ENCODE measurements at regions not wholly inside any gene's neighbourhood (a gene's known extent, or its start where the extent isn't known, plus 50 kb on each side); places are given as distances from the start of the nearest gene placed in this dataset.
"Not testable (repeated sequence)": the region's sequence is repeated elsewhere in the genome, so short reads cannot be mapped to it uniquely, and the experiment has no call there.

- H3K36me3 ChIP-seq; H3K27ac ChIP-seq; H3K9me3 ChIP-seq (replicated peaks); H3K4me1 ChIP-seq (replicated peaks); H3K4me3 ChIP-seq; H3K27me3 ChIP-seq (replicated peaks): not testable (repeated sequence)
- peak in 1 of 2 experiments; percentile 42 for DNase-seq (ENCODE audit: low read depth in 1 of 2, low spot score in 2 of 2)
Observed at GRCh38 chr22:11063022-11063685, 4464.8 kb upstream of the OR11H1 start.

GRCh38 chr22:11065210-11065609 lies 4462.8 kb upstream of the OR11H1 start:
- not testable (repeated sequence) for H3K9me3 ChIP-seq (replicated peaks); H3K4me1 ChIP-seq (replicated peaks); H3K27ac ChIP-seq; H3K4me3 ChIP-seq; H3K36me3 ChIP-seq; H3K27me3 ChIP-seq (replicated peaks)
- peak in 1 of 2 experiments; percentile 45 for DNase-seq (ENCODE audit: low read depth in 1 of 2, low spot score in 2 of 2)

- not testable (repeated sequence) for H3K36me3 ChIP-seq; H3K27ac ChIP-seq; H3K4me1 ChIP-seq (replicated peaks); H3K27me3 ChIP-seq (replicated peaks); H3K9me3 ChIP-seq (replicated peaks); H3K4me3 ChIP-seq
- DNase-seq (ENCODE audit: low read depth in 1 of 2, low spot score in 2 of 2) = peak in 1 of 2 experiments; percentile 41
Observed at GRCh38 chr22:11065876-11066457, 4462.0 kb upstream of the OR11H1 start.

GRCh38 chr22:11066458-11067285 lies 4461.3 kb upstream of the OR11H1 start:
- no peaks in the 10 kb centered on the region for H3K9me3 ChIP-seq (replicated peaks)
- H3K27ac ChIP-seq = no peak overlapping the region
- no peaks in the 10 kb centered on the region for H3K4me1 ChIP-seq (replicated peaks)
- no peaks in the 10 kb centered on the region for H3K36me3 ChIP-seq
- no peaks in the 10 kb centered on the region for H3K27me3 ChIP-seq (replicated peaks)
- peak in 1 of 2 experiments; percentile 63 for DNase-seq (ENCODE audit: low read depth in 1 of 2, low spot score in 2 of 2)
- H3K4me3 ChIP-seq = no peak overlapping the region

GRCh38 chr22:11067286-11067871 lies 4460.6 kb upstream of the OR11H1 start:
- H3K36me3 ChIP-seq; H3K27me3 ChIP-seq (replicated peaks); H3K4me1 ChIP-seq (replicated peaks); H3K27ac ChIP-seq; H3K4me3 ChIP-seq; H3K9me3 ChIP-seq (replicated peaks): not testable (repeated sequence)
- DNase-seq (ENCODE audit: low read depth in 1 of 2, low spot score in 2 of 2) = peak in 1 of 2 experiments; percentile 59

- peak in 1 of 2 experiments; percentile 44 for DNase-seq (ENCODE audit: low read depth in 1 of 2, low spot score in 2 of 2)
- not testable (repeated sequence) for H3K27me3 ChIP-seq (replicated peaks); H3K4me1 ChIP-seq (replicated peaks)
Observed at GRCh38 chr22:11067937-11068336, 4460.1 kb upstream of the OR11H1 start.

GRCh38 chr22:11068406-11068805 lies 4459.6 kb upstream of the OR11H1 start:
- not testable (repeated sequence) for H3K36me3 ChIP-seq; H3K27me3 ChIP-seq (replicated peaks); H3K4me3 ChIP-seq; H3K27ac ChIP-seq; H3K9me3 ChIP-seq (replicated peaks); H3K4me1 ChIP-seq (replicated peaks)
- DNase-seq (ENCODE audit: low read depth in 1 of 2, low spot score in 2 of 2) = peak in 1 of 2 experiments; percentile 35

More at GRCh38 chr22:11067937-11068336, 4460.1 kb upstream of the OR11H1 start:
- H3K4me3 ChIP-seq; H3K27ac ChIP-seq; H3K9me3 ChIP-seq (replicated peaks); H3K36me3 ChIP-seq: not testable (repeated sequence)
